Ishikawa (cell line): ENCODE measurements at regions not wholly inside any gene's neighbourhood (a gene's known extent, or its start where the extent isn't known, plus 50 kb on each side); places are given as distances from the start of the nearest gene placed in this dataset.

ENCODE experiments used
- CEBPB ChIP-seq: IDR thresholded peaks from 2 replicates; pipeline ENCODE4 v1.6.1; 2012
- CREB1 ChIP-seq: IDR thresholded peaks from 2 replicates; pipeline ENCODE4 v1.6.1; 2012; ENCODE audit warnings: low read depth
- EGR1 ChIP-seq: IDR thresholded peaks from 2 replicates; pipeline ENCODE4 v1.6.1; 2012
- EP300 ChIP-seq: IDR thresholded peaks from 2 replicates; pipeline ENCODE4 v1.6.1; 2012; ENCODE audit warnings: borderline replicate concordance
- FOXM1 ChIP-seq: IDR thresholded peaks from 2 replicates; pipeline ENCODE4 v1.6.1; 2012; ENCODE audit warnings: low read depth, borderline replicate concordance
- NFIC ChIP-seq: IDR thresholded peaks from 2 replicates; pipeline ENCODE4 v1.6.1; 2012
- RAD21 ChIP-seq: IDR thresholded peaks from 2 replicates; pipeline ENCODE4 v1.6.1; 2012; ENCODE audit warnings: low read depth
- REST ChIP-seq: IDR thresholded peaks from 2 replicates; pipeline ENCODE4 v1.6.1; 2012; ENCODE audit warnings: low read depth, mild to moderate bottlenecking
- TAF1 ChIP-seq: IDR thresholded peaks from 2 replicates; pipeline ENCODE4 v1.6.1; 2012; ENCODE audit warnings: low read depth, mild to moderate bottlenecking
- TCF12 ChIP-seq: IDR thresholded peaks from 2 replicates; pipeline ENCODE4 v1.6.1; 2012; ENCODE audit warnings: low read depth
- TEAD4 ChIP-seq: IDR thresholded peaks from 2 replicates; pipeline ENCODE4 v1.6.1; 2012
- YY1 ChIP-seq: IDR thresholded peaks from 2 replicates; pipeline ENCODE4 v1.6.1; 2012; ENCODE audit warnings: low read depth
- ZBTB7A ChIP-seq: IDR thresholded peaks from 2 replicates; pipeline ENCODE4 v1.6.1; 2012; ENCODE audit warnings: low read depth
- TF ChIP-seq, protein P1 (sequence below): IDR thresholded peaks from 2 replicates; pipeline ENCODE4 v1.6.1; 2012
- TF ChIP-seq, protein P2 (sequence below): IDR thresholded peaks from 2 replicates; pipeline ENCODE4 v1.6.1; 2012

- TF ChIP-seq EGR1 (no peak), EP300 (no peak), TAF1 (no peak), CREB1 (no peak), FOXM1 (no peak), YY1 (no peak), NFIC (no peak), CEBPB (no peak), TEAD4 (no peak), REST (no peak), ZBTB7A (no peak), RAD21 (no peak), TCF12 (no peak)
- TF ChIP-seq, protein P1, sequence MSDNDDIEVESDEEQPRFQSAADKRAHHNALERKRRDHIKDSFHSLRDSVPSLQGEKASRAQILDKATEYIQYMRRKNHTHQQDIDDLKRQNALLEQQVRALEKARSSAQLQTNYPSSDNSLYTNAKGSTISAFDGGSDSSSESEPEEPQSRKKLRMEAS = no peak
- TF ChIP-seq, protein P2, sequence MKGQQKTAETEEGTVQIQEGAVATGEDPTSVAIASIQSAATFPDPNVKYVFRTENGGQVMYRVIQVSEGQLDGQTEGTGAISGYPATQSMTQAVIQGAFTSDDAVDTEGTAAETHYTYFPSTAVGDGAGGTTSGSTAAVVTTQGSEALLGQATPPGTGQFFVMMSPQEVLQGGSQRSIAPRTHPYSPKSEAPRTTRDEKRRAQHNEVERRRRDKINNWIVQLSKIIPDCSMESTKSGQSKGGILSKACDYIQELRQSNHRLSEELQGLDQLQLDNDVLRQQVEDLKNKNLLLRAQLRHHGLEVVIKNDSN = no peak
These were observed 219.4 kb downstream of the BRD1 start for GRCh38 chr22:49608228-49608627.

- TF ChIP-seq, protein P2 = no peak
- TF ChIP-seq TAF1 (no peak), REST (no peak), EGR1 (no peak), RAD21 (no peak)
These were observed 219.9 kb downstream of the BRD1 start for GRCh38 chr22:49607821-49608220.

- TF ChIP-seq CREB1 = no peak
- TF ChIP-seq REST = no peak
- TF ChIP-seq ZBTB7A = no peak
- TF ChIP-seq, protein P2 = no peak
- TF ChIP-seq TAF1 = no peak
- no peak for TF ChIP-seq TEAD4
- no peak for TF ChIP-seq RAD21
- no peak for TF ChIP-seq FOXM1
- TF ChIP-seq EP300 = no peak
- no peak for TF ChIP-seq EGR1
- TF ChIP-seq TCF12 = no peak
- TF ChIP-seq, protein P1 = no peak
- no peak for TF ChIP-seq YY1
- no peak for TF ChIP-seq CEBPB
- TF ChIP-seq NFIC = no peak
These were observed 220.9 kb downstream of the BRD1 start for GRCh38 chr22:49606562-49607290.

DNA sequence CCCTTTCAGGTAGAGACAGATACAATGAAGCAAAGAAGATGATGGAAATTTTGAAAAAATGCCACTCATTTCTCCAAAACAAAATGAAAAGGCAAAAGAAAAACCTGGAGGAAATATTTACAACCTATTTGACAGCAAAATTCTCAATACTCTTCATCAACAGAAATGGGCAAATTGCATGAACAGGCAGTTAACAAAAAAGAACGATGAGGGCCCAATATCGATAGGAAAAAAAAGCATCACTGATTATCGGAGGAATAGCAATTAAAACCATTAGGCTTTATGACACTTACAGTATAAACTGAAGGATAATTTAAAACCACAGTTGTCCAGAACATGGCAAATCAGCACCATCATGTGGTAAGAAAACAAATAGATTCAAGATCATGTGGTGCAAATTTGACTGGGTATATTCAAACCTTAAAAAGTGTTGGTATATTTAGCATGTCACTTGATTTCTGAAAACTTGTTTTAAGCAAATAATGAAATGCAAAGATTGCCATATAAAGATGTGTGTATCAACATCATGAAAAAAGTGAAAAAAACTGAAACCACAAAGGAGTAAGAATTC lies 222.9 kb downstream of the BRD1 start:
- no peak for TF ChIP-seq EGR1
- TF ChIP-seq, protein P1 = no peak
- no peak for TF ChIP-seq EP300
- no peak for TF ChIP-seq CEBPB
- TF ChIP-seq FOXM1 = no peak
- no peak for TF ChIP-seq TCF12
- TF ChIP-seq NFIC = no peak
- TF ChIP-seq YY1 = no peak
- TF ChIP-seq TEAD4 = no peak
- no peak for TF ChIP-seq CREB1
- TF ChIP-seq, protein P2 = no peak
- TF ChIP-seq REST = no peak
- TF ChIP-seq RAD21 = no peak
- TF ChIP-seq TAF1 = no peak
- no peak for TF ChIP-seq ZBTB7A
